Peyer's patch (tissue), 4 donors: ENCODE measurements at regions not wholly inside any gene's neighbourhood (a gene's known extent, or its start where the extent isn't known, plus 50 kb on each side); places are given as distances from the start of the nearest gene placed in this dataset.
A peak's percentile ranks its signal among the peaks of the same experiment; 100 is the strongest.

Experiments used
- DNase-seq, 3 donors: peaks; one replicate each; pipeline ENCODE4 v3.0.0-alpha.2; 2017 to 2019
- H3K27ac ChIP-seq, 4 donors: fragments of 200-600 bp; sonication (generic); one replicate each; pipeline ENCODE4 v1.5.1; 2016 to 2019
- H3K27me3 ChIP-seq, 2 donors: fragments of 200-600 bp; sonication (generic); one replicate each; pipeline ENCODE4 v1.5.1; 2019
- H3K36me3 ChIP-seq, 3 donors: fragments of 200-600 bp; sonication (generic); one replicate each; pipeline ENCODE4 v1.5.1; 2016 to 2019
- H3K4me1 ChIP-seq, 4 donors: fragments of 200-600 bp; sonication (generic); one replicate each; pipeline ENCODE4 v1.5.1; 2016 to 2019
- H3K4me3 ChIP-seq, 4 donors: fragments of 200-600 bp; sonication (generic); 1 replicate in 3 of 4; 2 replicates in 1 of 4; pipeline ENCODE4 v1.5.1; 2016 to 2019; ENCODE audit warnings: mild to moderate bottlenecking in 1 of 4
- H3K9me3 ChIP-seq, 4 donors: fragments of 200-600 bp; sonication (generic); one replicate each; pipeline ENCODE4 v1.5.1; 2016 to 2019; ENCODE audit warnings: mild to moderate bottlenecking in 1 of 4
- POLR2A ChIP-seq, 2 donors: fragments of 450-650 bp; IDR thresholded peaks; one replicate each; pipeline ENCODE4 v1.5.1; 2017; ENCODE audit warnings: antibody characterized with exemption in 2 of 2, mild to moderate bottlenecking in 2 of 2, moderate library complexity in 2 of 2
- TF ChIP-seq, protein P1 (sequence below), 6 experiments: fragments of 450-650 bp in 4 of 6; fragments of 200-600 bp in 2 of 6; sonication (generic) in 1 of 6; IDR thresholded peaks; one replicate each; pipeline ENCODE4 v1.5.1; 2017 to 2019; ENCODE audit warnings: antibody characterized with exemption in 6 of 6, mild to moderate bottlenecking in 3 of 6, moderate library complexity in 1 of 6

DNA sequence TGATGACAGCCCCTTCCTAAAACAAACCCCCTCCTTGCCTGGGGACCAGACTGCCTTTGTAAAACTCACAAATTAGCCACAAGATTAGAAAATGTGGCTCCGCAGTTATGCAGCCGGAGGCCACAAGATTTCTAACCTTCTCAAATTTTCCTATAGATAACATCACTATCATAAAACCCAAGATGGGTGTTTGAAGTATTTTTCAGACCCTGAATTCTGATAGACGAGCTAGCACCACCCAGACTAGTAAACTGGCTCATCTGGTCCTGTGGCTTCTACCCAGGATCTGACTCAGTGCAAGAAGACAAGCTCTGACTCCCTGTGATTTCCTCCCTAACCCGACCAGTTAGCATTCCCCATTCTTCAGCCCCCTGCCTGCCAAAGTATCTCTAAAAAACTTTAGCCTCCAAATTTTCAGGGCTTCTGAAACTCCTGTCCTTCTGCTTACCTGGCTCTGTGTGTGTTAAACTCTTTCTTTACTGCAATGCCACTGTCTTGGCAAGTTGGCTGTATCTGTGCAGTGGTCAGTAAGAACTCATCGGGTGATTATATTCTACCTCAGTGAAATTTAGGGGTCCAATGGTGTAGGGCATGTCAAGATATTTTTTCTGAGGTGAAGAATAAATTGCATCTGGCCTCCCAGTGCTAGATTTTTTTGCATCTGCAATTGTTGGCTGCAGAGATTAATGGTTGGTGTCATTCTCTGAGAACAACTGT lies 102.1 kb downstream of the S1PR1 start:
- Histone ChIP-seq H3K27me3 (no peaks in the 10 kb centered on the region), H3K4me1 (no peaks in the 10 kb centered on the region), H3K9me3 (no peaks in the 10 kb centered on the region), H3K4me3 (no peak overlapping the region), H3K36me3 (no peaks in the 10 kb centered on the region), H3K27ac (no peak overlapping the region)
- DNase-seq = no peak
- TF ChIP-seq, protein P1, sequence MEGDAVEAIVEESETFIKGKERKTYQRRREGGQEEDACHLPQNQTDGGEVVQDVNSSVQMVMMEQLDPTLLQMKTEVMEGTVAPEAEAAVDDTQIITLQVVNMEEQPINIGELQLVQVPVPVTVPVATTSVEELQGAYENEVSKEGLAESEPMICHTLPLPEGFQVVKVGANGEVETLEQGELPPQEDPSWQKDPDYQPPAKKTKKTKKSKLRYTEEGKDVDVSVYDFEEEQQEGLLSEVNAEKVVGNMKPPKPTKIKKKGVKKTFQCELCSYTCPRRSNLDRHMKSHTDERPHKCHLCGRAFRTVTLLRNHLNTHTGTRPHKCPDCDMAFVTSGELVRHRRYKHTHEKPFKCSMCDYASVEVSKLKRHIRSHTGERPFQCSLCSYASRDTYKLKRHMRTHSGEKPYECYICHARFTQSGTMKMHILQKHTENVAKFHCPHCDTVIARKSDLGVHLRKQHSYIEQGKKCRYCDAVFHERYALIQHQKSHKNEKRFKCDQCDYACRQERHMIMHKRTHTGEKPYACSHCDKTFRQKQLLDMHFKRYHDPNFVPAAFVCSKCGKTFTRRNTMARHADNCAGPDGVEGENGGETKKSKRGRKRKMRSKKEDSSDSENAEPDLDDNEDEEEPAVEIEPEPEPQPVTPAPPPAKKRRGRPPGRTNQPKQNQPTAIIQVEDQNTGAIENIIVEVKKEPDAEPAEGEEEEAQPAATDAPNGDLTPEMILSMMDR (IDR thresholded peaks at IDR 0.05) = no peak
- TF ChIP-seq POLR2A (IDR thresholded peaks at IDR 0.05) = no peak

DNA sequence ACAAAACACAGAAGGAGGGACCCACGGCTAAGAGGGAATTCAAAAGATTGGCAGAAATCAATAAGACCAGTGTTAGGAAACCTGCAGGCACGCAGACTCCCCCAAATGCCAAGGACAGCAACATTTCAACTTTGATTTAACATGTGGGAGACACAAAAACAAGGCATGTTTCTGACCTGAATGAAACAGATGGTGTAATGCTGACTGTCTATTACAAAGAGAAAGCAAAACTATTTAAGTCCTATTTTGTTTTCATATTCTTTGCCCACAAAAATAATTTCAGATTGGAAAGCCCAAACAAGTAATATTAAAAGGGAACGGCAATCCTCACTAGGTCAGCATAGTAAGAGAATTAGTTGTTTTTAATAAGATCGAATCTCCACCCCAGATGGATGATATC lies 107.9 kb downstream of the S1PR1 start:
- Histone ChIP-seq H3K4me3 (no peak overlapping the region), H3K27ac (no peak overlapping the region), H3K4me1 (no peaks in the 10 kb centered on the region), H3K27me3 (no peaks in the 10 kb centered on the region), H3K36me3 (no peaks in the 10 kb centered on the region), H3K9me3 (no peaks in the 10 kb centered on the region)
- TF ChIP-seq POLR2A (IDR thresholded peaks at IDR 0.05) = no peak
- TF ChIP-seq, protein P1 (IDR thresholded peaks at IDR 0.05) = no peak
- no peak for DNase-seq

DNA sequence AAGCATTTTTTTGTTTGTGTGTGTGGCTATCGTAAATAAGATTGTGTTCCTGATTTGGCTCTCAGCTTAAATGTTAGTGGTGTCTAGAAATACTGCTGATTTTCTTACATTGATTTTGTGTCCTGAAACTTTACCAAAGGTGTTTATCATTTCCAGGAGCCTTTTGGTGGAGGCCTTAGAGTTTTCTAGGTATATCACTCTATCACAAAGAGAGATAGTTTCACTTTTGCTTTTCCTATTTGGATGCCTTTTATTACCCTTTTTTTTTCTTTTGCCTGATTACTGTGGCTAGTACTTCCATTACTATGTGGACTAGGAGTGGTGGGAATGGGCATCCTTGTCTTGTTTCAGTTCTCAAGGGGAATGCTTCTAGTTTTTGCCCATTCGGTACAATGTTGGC lies 109.6 kb downstream of the S1PR1 start:
- no peak overlapping the region for H3K4me3 ChIP-seq
- DNase-seq = no peak
- no peaks in the 10 kb centered on the region for H3K27me3 ChIP-seq
- no peaks in the 10 kb centered on the region for H3K4me1 ChIP-seq
- H3K36me3 ChIP-seq = no peaks in the 10 kb centered on the region
- H3K9me3 ChIP-seq = no peaks in the 10 kb centered on the region
- no peak for TF ChIP-seq POLR2A (IDR thresholded peaks at IDR 0.05)
- H3K27ac ChIP-seq = no peak overlapping the region

DNA sequence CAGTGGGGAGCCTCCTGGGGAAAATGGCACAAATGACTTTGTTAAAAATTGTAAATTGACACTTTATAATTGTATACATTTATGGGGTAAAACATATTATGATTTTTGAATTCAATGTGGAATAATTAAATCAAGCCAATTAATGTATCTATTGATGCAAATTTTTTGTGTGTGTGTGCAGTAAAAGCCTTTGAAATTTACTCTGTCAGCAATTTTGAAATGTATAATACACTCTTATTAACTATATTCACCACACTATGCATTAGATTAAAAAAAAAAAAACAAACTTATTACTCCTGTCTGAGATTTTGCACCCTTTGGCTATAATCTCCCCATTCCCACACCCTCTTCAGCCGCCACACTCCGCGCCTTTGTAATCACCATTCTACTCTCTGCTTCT lies 119.2 kb downstream of the S1PR1 start:
- no peaks in the 10 kb centered on the region for H3K36me3 ChIP-seq
- no peak overlapping the region for H3K4me3 ChIP-seq
- no peak for DNase-seq
- no peaks in the 10 kb centered on the region for H3K4me1 ChIP-seq
- H3K9me3 ChIP-seq = no peaks in the 10 kb centered on the region
- TF ChIP-seq, protein P1 (IDR thresholded peaks at IDR 0.05) = no peak
- TF ChIP-seq POLR2A (IDR thresholded peaks at IDR 0.05) = no peak
- no peak overlapping the region for H3K27ac ChIP-seq
- H3K27me3 ChIP-seq = no peaks in the 10 kb centered on the region

DNA sequence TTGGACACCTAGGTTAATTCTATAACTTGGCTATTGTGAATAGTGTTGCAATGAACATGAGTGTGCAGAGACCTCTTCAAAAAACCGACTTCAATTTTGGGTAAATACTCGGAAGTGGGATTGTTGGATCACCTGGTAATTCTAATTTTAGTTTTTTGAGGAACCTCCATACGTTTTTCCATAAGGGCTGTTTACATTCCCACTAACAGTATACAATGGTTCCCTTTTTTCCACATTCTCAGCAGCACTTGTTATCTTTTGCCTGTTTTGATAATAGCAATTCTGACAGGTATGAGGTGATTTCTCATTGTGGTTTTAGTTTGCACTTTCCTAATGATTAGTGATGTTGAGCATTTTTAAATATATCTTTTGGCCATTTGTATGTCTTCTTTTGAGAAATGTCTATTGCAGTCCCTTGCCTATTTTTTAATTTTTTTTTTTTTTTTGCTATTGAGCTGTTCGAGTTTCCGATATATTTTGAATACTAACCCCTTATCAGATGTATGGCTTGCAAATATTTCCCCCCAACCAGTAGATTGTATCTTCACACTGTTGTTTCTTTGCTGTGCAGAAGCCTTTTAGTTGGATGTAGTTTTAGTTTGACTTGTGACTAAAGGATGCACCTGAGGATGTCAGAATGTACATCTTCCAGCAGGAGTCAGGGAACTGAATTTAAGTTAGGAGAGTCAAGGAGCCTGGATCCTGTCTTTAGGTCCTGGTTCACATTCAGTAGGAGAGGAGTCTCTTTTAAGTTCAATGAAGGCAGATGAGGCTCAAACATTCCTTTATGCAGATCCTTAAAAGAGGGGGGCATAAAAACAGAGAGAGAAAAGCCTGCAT lies 120.0 kb downstream of the S1PR1 start:
- H3K27me3 ChIP-seq = no peaks in the 10 kb centered on the region
- H3K9me3 ChIP-seq = no peaks in the 10 kb centered on the region
- DNase-seq = no peak
- H3K4me3 ChIP-seq = no peak overlapping the region
- no peak overlapping the region for H3K27ac ChIP-seq
- H3K4me1 ChIP-seq = no peaks in the 10 kb centered on the region
- H3K36me3 ChIP-seq = no peaks in the 10 kb centered on the region
- no peak for TF ChIP-seq POLR2A (IDR thresholded peaks at IDR 0.05)
- TF ChIP-seq, protein P1 (IDR thresholded peaks at IDR 0.05) = no peak

DNA sequence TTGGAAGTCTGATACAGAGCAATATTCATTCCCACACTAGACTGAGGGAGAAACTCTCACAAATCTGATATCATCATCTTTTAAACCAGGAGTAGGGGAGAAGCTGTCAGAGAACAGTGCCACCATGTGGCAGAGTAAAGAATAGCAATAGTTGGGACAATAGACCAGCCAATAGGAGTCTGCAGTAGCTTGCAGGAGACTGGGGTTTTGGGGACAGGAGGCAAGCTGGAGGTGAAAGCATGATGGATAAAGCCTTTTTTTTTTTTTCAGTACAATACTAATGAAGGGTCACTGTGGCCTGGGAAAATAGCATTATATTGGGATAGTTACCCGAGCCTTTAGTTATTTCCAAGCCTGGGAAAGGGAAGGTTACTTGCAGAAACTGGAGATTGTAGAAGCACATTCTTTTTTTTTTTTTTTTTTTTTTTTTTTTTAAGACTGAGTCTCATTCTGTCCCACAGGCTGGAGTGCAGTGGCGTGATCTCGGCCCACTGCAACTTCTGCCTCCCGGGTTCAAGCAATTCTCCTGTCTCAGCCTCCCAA lies 120.7 kb downstream of the S1PR1 start:
- no peaks in the 10 kb centered on the region for H3K36me3 ChIP-seq
- no peak overlapping the region for H3K27ac ChIP-seq
- no peak overlapping the region for H3K4me3 ChIP-seq
- peak in 2 of 3 donors; percentile 61 to 77 for DNase-seq
- TF ChIP-seq POLR2A (IDR thresholded peaks at IDR 0.05) = no peak
- TF ChIP-seq, protein P1 (IDR thresholded peaks at IDR 0.05) = peak; percentile 65 to 92 (median 72)
- no peaks in the 10 kb centered on the region for H3K27me3 ChIP-seq
- H3K4me1 ChIP-seq = no peaks in the 10 kb centered on the region
- no peaks in the 10 kb centered on the region for H3K9me3 ChIP-seq
